NT2/D1 (cell line): ENCODE measurements at regions not wholly inside any gene's neighbourhood (a gene's known extent, or its start where the extent isn't known, plus 50 kb on each side); places are given as distances from the start of the nearest gene placed in this dataset.

Experiments
- YY1 ChIP-seq: IDR thresholded peaks from 2 replicates; pipeline ENCODE4 v1.6.1; 2011; ENCODE audit not compliant: insufficient read length, insufficient read depth
- ZNF274 ChIP-seq: IDR thresholded peaks from 2 replicates; pipeline ENCODE4 v1.6.1; 2011; ENCODE audit warnings: mild to moderate bottlenecking, low read depth, low read length

DNA sequence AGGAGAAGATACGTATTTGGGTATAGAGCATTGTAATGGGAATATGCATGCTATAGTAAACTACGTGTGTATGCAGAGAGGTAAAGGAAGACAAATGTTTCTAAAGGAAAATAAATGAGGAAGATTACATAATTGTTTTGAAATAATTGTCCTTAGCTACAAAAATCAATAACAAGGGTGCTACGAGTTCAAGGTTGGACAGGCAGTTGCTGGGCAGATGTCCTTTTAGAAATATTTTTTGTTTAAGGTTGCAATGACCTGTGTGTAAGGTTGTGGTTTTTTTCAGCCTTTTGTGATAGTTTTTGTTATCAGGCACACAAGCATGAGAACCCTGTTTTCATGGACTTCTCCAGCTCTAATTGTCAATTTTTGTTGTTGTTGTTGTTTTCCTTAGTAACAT is 1304.1 kb upstream of the CHAC2 start:
- TF ChIP-seq ZNF274 = no peak
- no peak for TF ChIP-seq YY1
